Thyroid gland (tissue), 4 donors: ENCODE measurements at regions not wholly inside any gene's neighbourhood (a gene's known extent, or its start where the extent isn't known, plus 50 kb on each side); places are given as distances from the start of the nearest gene placed in this dataset.

Experiments
- DNase-seq, 2 donors: peaks; one replicate each; pipeline ENCODE4 v3.0.0-alpha.2; 2019
- H3K27ac ChIP-seq, 3 donors: fragments of 200-600 bp; sonication (generic); 1 replicate in 2 of 3; 2 replicates in 1 of 3; pipeline ENCODE4 v1.5.1; 2016 to 2019; ENCODE audit warnings: mild to moderate bottlenecking in 1 of 3, moderate library complexity in 1 of 3
- H3K27me3 ChIP-seq: fragments of 200-600 bp; sonication (generic); one replicate; pipeline ENCODE4 v1.5.1; 2019
- H3K36me3 ChIP-seq, 2 donors: fragments of 200-600 bp; sonication (generic); one replicate each; pipeline ENCODE4 v1.5.1; 2016 to 2019
- H3K4me1 ChIP-seq, 2 donors: fragments of 200-600 bp; sonication (generic); one replicate each; pipeline ENCODE4 v1.5.1; 2017 to 2019
- H3K4me3 ChIP-seq, 3 donors: fragments of 200-600 bp; sonication (generic); replicated peaks in 1 of 3; 1 replicate in 2 of 3; 2 replicates in 1 of 3; pipeline ENCODE4 v1.5.1; 2016; ENCODE audit warnings: mild to moderate bottlenecking in 1 of 3
- H3K9me3 ChIP-seq: fragments of 200-600 bp; sonication (generic); one replicate; pipeline ENCODE4 v1.5.1; 2017
- POLR2A ChIP-seq, 2 donors: fragments of 450-650 bp; IDR thresholded peaks; one replicate each; pipeline ENCODE4 v1.6.1; 2017; ENCODE audit warnings: antibody characterized with exemption in 2 of 2, mild to moderate bottlenecking in 2 of 2, moderate library complexity in 1 of 2
- WGBS, 2 donors: methylation state at CpG; one replicate each; pipeline ENCODE4 v1.1.5; 2017; 5-methylcytosine and 5-hydroxymethylcytosine counted together
- intact Hi-C: fragments of 100-400 bp; cut with DNase I; formaldehyde crosslinking; loops from one replicate; pipeline ENCODE4 v1.15.1; 2023
- TF ChIP-seq, protein P1 (sequence below), 6 experiments: fragments of 200-600 bp in 3 of 6; fragments of 450-650 bp in 3 of 6; sonication (generic) in 3 of 6; IDR thresholded peaks; one replicate each; pipeline ENCODE4 v1.5.1; 2016 to 2019; ENCODE audit warnings: antibody characterized with exemption in 6 of 6, mild to moderate bottlenecking in 2 of 6, inconsistent platforms in 1 of 6, moderate library complexity in 1 of 6

GRCh38 chr2:122866095-122866494 is 1110.6 kb downstream of the TSN start:
- no peak for TF ChIP-seq POLR2A (IDR thresholded peaks at IDR 0.05)
- TF ChIP-seq, protein P1, sequence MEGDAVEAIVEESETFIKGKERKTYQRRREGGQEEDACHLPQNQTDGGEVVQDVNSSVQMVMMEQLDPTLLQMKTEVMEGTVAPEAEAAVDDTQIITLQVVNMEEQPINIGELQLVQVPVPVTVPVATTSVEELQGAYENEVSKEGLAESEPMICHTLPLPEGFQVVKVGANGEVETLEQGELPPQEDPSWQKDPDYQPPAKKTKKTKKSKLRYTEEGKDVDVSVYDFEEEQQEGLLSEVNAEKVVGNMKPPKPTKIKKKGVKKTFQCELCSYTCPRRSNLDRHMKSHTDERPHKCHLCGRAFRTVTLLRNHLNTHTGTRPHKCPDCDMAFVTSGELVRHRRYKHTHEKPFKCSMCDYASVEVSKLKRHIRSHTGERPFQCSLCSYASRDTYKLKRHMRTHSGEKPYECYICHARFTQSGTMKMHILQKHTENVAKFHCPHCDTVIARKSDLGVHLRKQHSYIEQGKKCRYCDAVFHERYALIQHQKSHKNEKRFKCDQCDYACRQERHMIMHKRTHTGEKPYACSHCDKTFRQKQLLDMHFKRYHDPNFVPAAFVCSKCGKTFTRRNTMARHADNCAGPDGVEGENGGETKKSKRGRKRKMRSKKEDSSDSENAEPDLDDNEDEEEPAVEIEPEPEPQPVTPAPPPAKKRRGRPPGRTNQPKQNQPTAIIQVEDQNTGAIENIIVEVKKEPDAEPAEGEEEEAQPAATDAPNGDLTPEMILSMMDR (IDR thresholded peaks at IDR 0.05), result no peak
- no peaks in the 10 kb centered on the region for H3K27me3 ChIP-seq
- no peak overlapping the region for H3K4me3 ChIP-seq
- intact Hi-C loops, result no loop called here
- DNase-seq, result no peak
- no peak overlapping the region for H3K27ac ChIP-seq
- H3K4me1 ChIP-seq, result no peaks in the 10 kb centered on the region
- no peaks in the 10 kb centered on the region for H3K36me3 ChIP-seq
- no peaks in the 10 kb centered on the region for H3K9me3 ChIP-seq

GRCh38 chr2:122867941-122868340 is 1112.5 kb downstream of the TSN start:
- DNase-seq, result no peak
- H3K27ac ChIP-seq, result no peak overlapping the region
- intact Hi-C loops, result no loop called here
- TF ChIP-seq, protein P1 (IDR thresholded peaks at IDR 0.05), result no peak
- no peak for TF ChIP-seq POLR2A (IDR thresholded peaks at IDR 0.05)
- H3K9me3 ChIP-seq, result no peaks in the 10 kb centered on the region
- H3K27me3 ChIP-seq, result no peaks in the 10 kb centered on the region
- WGBS, 2 donors, result 67% methylated on average over 3 of the region's 3 CpGs
- H3K4me1 ChIP-seq, result no peaks in the 10 kb centered on the region
- no peaks in the 10 kb centered on the region for H3K36me3 ChIP-seq
- no peak overlapping the region for H3K4me3 ChIP-seq

- Histone ChIP-seq H3K27ac (no peak overlapping the region), H3K27me3 (no peaks in the 10 kb centered on the region), H3K4me1 (no peaks in the 10 kb centered on the region), H3K36me3 (no peaks in the 10 kb centered on the region), H3K4me3 (no peak overlapping the region), H3K9me3 (no peaks in the 10 kb centered on the region)
- WGBS, 2 donors, result 87 to 89% methylated on average over 6 of the region's 6 CpGs
- intact Hi-C loops, result no loop called here
- no peak for DNase-seq
- no peak for TF ChIP-seq POLR2A (IDR thresholded peaks at IDR 0.05)
- TF ChIP-seq, protein P1 (IDR thresholded peaks at IDR 0.05), result no peak
These were observed 1113.3 kb downstream of the TSN start for GRCh38 chr2:122868646-122869275.

DNA sequence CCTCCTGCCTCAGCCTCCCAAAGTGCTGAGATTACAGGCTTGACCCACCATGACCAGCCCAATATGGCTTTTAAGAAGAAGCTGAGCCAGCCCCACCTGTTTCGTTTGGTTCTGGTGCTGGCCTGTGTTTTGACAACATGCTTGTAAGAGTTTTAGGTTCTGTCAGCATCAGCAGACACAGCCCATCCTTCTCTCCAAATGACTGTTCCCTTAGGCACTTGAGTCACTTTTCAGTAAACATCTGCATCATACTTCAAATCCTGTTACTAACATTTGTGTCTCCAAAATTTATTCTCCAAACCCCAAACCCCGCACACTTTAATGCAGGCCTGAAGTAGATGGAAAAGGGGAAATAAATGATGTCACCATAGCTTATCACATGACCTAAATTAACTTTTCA is 1118.5 kb downstream of the TSN start:
- H3K9me3 ChIP-seq, result no peaks in the 10 kb centered on the region
- WGBS, 2 donors, result 81 to 96% methylated on average over 2 of the region's 2 CpGs
- TF ChIP-seq, protein P1 (IDR thresholded peaks at IDR 0.05), result no peak
- TF ChIP-seq POLR2A (IDR thresholded peaks at IDR 0.05), result no peak
- no peaks in the 10 kb centered on the region for H3K27me3 ChIP-seq
- H3K4me3 ChIP-seq, result no peak overlapping the region
- intact Hi-C loops, result no loop called here
- H3K27ac ChIP-seq, result no peak overlapping the region
- no peaks in the 10 kb centered on the region for H3K36me3 ChIP-seq
- DNase-seq, result no peak
- H3K4me1 ChIP-seq, result no peaks in the 10 kb centered on the region

- intact Hi-C loops, result no loop called here
- Histone ChIP-seq H3K27ac (no peak overlapping the region), H3K4me1 (no peaks in the 10 kb centered on the region), H3K27me3 (no peaks in the 10 kb centered on the region), H3K9me3 (no peaks in the 10 kb centered on the region), H3K36me3 (no peaks in the 10 kb centered on the region), H3K4me3 (no peak overlapping the region)
- 89% methylated on average over 5 of the region's 5 CpGs for WGBS, 2 donors
- no peak for DNase-seq
- TF ChIP-seq POLR2A (IDR thresholded peaks at IDR 0.05), result no peak
- TF ChIP-seq, protein P1 (IDR thresholded peaks at IDR 0.05), result no peak
These were observed 1119.8 kb downstream of the TSN start for GRCh38 chr2:122875091-122875865.
